ENCODE measurements at regions not wholly inside any gene's neighbourhood (a gene's known extent, or its start where the extent isn't known, plus 50 kb on each side); places are given as distances from the start of the nearest gene placed in this dataset.

- Histone ChIP-seq H2AK5ac (ENCODE audit: low read depth, low read length) (no peak overlapping the region), H2BK20ac (ENCODE audit: low read length) (no peak overlapping the region), H3K79me1 (ENCODE audit: low read depth, low read length) (no peaks in the 10 kb centered on the region), H2BK120ac (replicated peaks; ENCODE audit: low read depth, low read length) (no peak overlapping the region), H3K27me3 (replicated peaks in 1 of 4; ENCODE audit: control insufficient read depth in 3 of 4, extremely low read depth in 1 of 4, insufficient read depth in 3 of 4, low read length in 3 of 4) (no peaks in the 10 kb centered on the region), H3K23me2 (ENCODE audit: low read depth, low read length) (no peaks in the 10 kb centered on the region; the same call in 1 of the 2 replicates), H2BK15ac (ENCODE audit: low read length) (no peak overlapping the region), H3K36me3 (ENCODE audit: control insufficient read depth in 2 of 4, insufficient read depth in 4 of 4, low read length in 3 of 4) (no peaks in the 10 kb centered on the region), H2BK12ac (ENCODE audit: low read depth, low read length) (no peak overlapping the region), H3K56ac (replicated peaks; ENCODE audit: insufficient read length, low read depth, low read length) (no peak overlapping the region), H4K20me1 (replicated peaks in 1 of 2; ENCODE audit: control insufficient read depth in 1 of 2, insufficient read depth in 2 of 2, low read length in 2 of 2) (no peaks in the 10 kb centered on the region), H4K8ac (ENCODE audit: extremely low read depth, insufficient read depth, low read length) (no peak overlapping the region), H3K79me2 (ENCODE audit: control insufficient read depth in 1 of 2, insufficient read depth in 2 of 2, low read length in 2 of 2) (no peaks in the 10 kb centered on the region), H2BK5ac (ENCODE audit: low read depth, low read length) (no peak overlapping the region), H3K9me3 (ENCODE audit: insufficient read depth in 2 of 2, low read depth in 1 of 2, low read length in 1 of 2) (no peaks in the 10 kb centered on the region; a peak in 2 of 4 replicates), H4K91ac (replicated peaks; ENCODE audit: insufficient read length, low read length) (no peak overlapping the region), H3K18ac (ENCODE audit: extremely low read depth, low read length) (no peak overlapping the region), H3K4me3 (ENCODE audit: extremely low read depth in 1 of 4, insufficient read depth in 2 of 4, low read depth in 3 of 4, low read length in 4 of 4) (no peak overlapping the region), H3K4me1 (replicated peaks in 1 of 4; ENCODE audit: control insufficient read depth in 3 of 4, insufficient read depth in 4 of 4, low read length in 3 of 4) (no peaks in the 10 kb centered on the region), H3K9ac (replicated peaks in 1 of 4; ENCODE audit: extremely low read depth in 1 of 4, low read depth in 3 of 4, low read length in 3 of 4) (no peak overlapping the region), H3K4ac (replicated peaks; ENCODE audit: insufficient read length, low read depth, low read length) (no peak overlapping the region), H3K4me2 (ENCODE audit: insufficient read depth in 1 of 2, low read depth in 2 of 2, low read length in 2 of 2) (no peak overlapping the region), H2AFZ (ENCODE audit: low read length) (no peak overlapping the region), H3K14ac (ENCODE audit: insufficient read length) (no peak overlapping the region), H4K5ac (ENCODE audit: insufficient read length, low read depth, low read length) (no peak overlapping the region), H3K23ac (ENCODE audit: insufficient read length) (no peak overlapping the region), H3K27ac (ENCODE audit: low read depth, low read length) (no peak overlapping the region)
- DNase-seq (ENCODE audit: low read depth in 1 of 2, low spot score in 2 of 2) (no peak), FAIRE-seq (no peak)
- WGBS, 2 experiments (ENCODE audit: extremely low coverage in 1 of 2, insufficient coverage in 1 of 2, insufficient read length in 1 of 2, insufficient replicate concordance in 2 of 2, low coverage in 1 of 2, low lambda C conversion rate in 2 of 2, missing lambda C conversion rate in 1 of 2): 91% methylated on average over 5 of the region's 5 CpGs; no CpG with 5 or more reads in 1 of the 2 experiments
- TF ChIP-seq POLR2AphosphoS5 (IDR thresholded peaks at IDR 0.05; ENCODE audit: low read depth, low read length) (no peak), NANOG (IDR thresholded peaks at IDR 0.05; ENCODE audit: insufficient read depth, low read depth, low read length, poor library complexity, severe bottlenecking) (no peak), KDM5A (IDR thresholded peaks at IDR 0.05; ENCODE audit: low read length) (no peak), RAD21 (IDR thresholded peaks at IDR 0.05 in 1 of 2, conservative IDR thresholded peaks at IDR 0.05 in 1 of 2; ENCODE audit: low read depth in 2 of 2, low read length in 2 of 2) (no peak), POU5F1 (IDR thresholded peaks at IDR 0.05; ENCODE audit: low read depth, low read length) (no peak)
- ChIA-PET CTCF (ENCODE audit: partially characterized antibody) (interaction anchor here (1.1 to 2.2 kb wide), 2 partner anchors 356 to 390 kb away, joined by 3 to 5 read pairs; no protein-coding TSS in a partner anchor), POLR2A (ENCODE audit: partially characterized antibody) (no interaction called here)
These were observed 354.8 kb upstream of the DNAJC19 start for GRCh38 chr3:181344331-181344730.
